CD4-positive, alpha-beta T cell (primary cell): ENCODE measurements at regions not wholly inside any gene's neighbourhood (a gene's known extent, or its start where the extent isn't known, plus 50 kb on each side); places are given as distances from the start of the nearest gene placed in this dataset.

Experiments
- ATAC-seq: fragments of 200-7000 bp; cut with Tn5 transposase; one replicate; pipeline ENCODE4 v1.10.0; 2022; ENCODE audit warnings: mild to moderate bottlenecking; ENCODE audit not compliant: poor library complexity
- CTCF ChIA-PET: fragments of 350-600 bp; sonication (Branson Sonifier 250); formaldehyde crosslinking; loops from one replicate; lab custom pipeline; 2021; ENCODE audit warnings: antibody characterized with exemption, inconsistent platforms; lab: Charles Lee
- POLR2A ChIA-PET: fragments of 350-600 bp; sonication (Branson Sonifier 250); formaldehyde crosslinking; loops from one replicate; lab custom pipeline; 2021; ENCODE audit warnings: antibody characterized with exemption, inconsistent platforms; lab: Charles Lee
- DNase-seq, 14 experiments: peaks; one replicate each; pipeline ENCODE4 v3.0.0-alpha.2; 2013 to 2020; ENCODE audit warnings: mixed read lengths in 2 of 14
- H3K27ac ChIP-seq, 2 donors: one replicate each; pipeline versions ENCODE4 v1.5.1 to v1.7.0; 2013; ENCODE audit warnings: low read length in 2 of 2, low read depth in 1 of 2, mild to moderate bottlenecking in 1 of 2
- H3K27me3 ChIP-seq, 2 experiments: 1 replicate in 1 of 2; 2 replicates in 1 of 2; pipeline versions ENCODE4 v1.6.1 to v1.7.0; 2013; ENCODE audit warnings: low read length in 2 of 2, control low read depth in 1 of 2, mild to moderate bottlenecking in 1 of 2, moderate library complexity in 1 of 2; ENCODE audit not compliant: insufficient read depth in 2 of 2, control insufficient read depth in 1 of 2
- H3K36me3 ChIP-seq: one replicate; pipeline ENCODE4 v1.6.1; 2013; ENCODE audit warnings: low read length, control low read depth; ENCODE audit not compliant: insufficient read depth
- H3K4me1 ChIP-seq: one replicate; pipeline ENCODE4 v1.6.1; 2013; ENCODE audit warnings: low read length, control low read depth; ENCODE audit not compliant: insufficient read depth
- H3K4me3 ChIP-seq: one replicate; pipeline ENCODE4 v1.5.1; 2013; ENCODE audit warnings: mild to moderate bottlenecking, low read length, moderate library complexity
- H3K9me3 ChIP-seq, 2 experiments: 1 replicate in 1 of 2; 2 replicates in 1 of 2; pipeline versions ENCODE4 v1.6.1 to v1.7.0; 2013; ENCODE audit warnings: low read length in 2 of 2, mild to moderate bottlenecking in 2 of 2, control low read depth in 1 of 2, moderate library complexity in 1 of 2; ENCODE audit not compliant: control insufficient read depth in 1 of 2, insufficient read depth in 1 of 2
- H3K27ac Mint-ChIP-seq: one replicate; pipeline ENCODE4 v1.8.0; 2020; ENCODE audit warnings: mixed read lengths
- H3K27me3 Mint-ChIP-seq: one replicate; pipeline ENCODE4 v1.8.0; 2021; ENCODE audit warnings: mixed read lengths
- H3K36me3 Mint-ChIP-seq: one replicate; pipeline ENCODE4 v1.8.0; 2021; ENCODE audit warnings: low read depth, mixed read lengths
- H3K4me1 Mint-ChIP-seq: one replicate; pipeline ENCODE4 v1.8.0; 2021; ENCODE audit warnings: low read depth, mixed read lengths
- H3K4me3 Mint-ChIP-seq: one replicate; pipeline ENCODE4 v1.8.0; 2020; ENCODE audit warnings: mild to moderate bottlenecking, mixed read lengths
- H3K9me3 Mint-ChIP-seq: one replicate; pipeline ENCODE4 v1.8.0; 2020; ENCODE audit warnings: mixed read lengths
- CTCF ChIP-seq: fragments of 200-600 bp; IDR thresholded peaks from one replicate; pipeline ENCODE4 v1.8.0; 2022; ENCODE audit warnings: antibody characterized with exemption, mild to moderate bottlenecking
- intact Hi-C, 2 experiments: fragments of 100-400 bp; cut with DNase I in 1 of 2; cut with micrococcal nuclease in 1 of 2; formaldehyde crosslinking; loops; one replicate each; pipeline versions ENCODE4 v1.15.1 to v1.9.0; 2023 to 2025; cut with DNase I, micrococcal nuclease

- no peak for TF ChIP-seq CTCF
- no peaks in the 10 kb centered on the region for H3K9me3 ChIP-seq
Observed at GRCh38 chr3:81884791-81885190, 123.3 kb upstream of the GBE1 start.

GRCh38 chr3:81876826-81877225 lies 115.4 kb upstream of the GBE1 start:
- Mint-ChIP-seq H3K27ac (no peak overlapping the region), H3K9me3 (no peaks in the 10 kb centered on the region), H3K36me3 (no peaks in the 10 kb centered on the region), H3K4me3 (no peak overlapping the region), H3K4me1 (no peaks in the 10 kb centered on the region), H3K27me3 (no peaks in the 10 kb centered on the region)
- ChIA-PET POLR2A (no interaction called here), CTCF (no interaction called here)
- no peak for ATAC-seq
- Histone ChIP-seq H3K4me1 (no peaks in the 10 kb centered on the region), H3K4me3 (no peak overlapping the region), H3K27me3 (no peaks in the 10 kb centered on the region), H3K9me3 (peaks cover 0 to 6% of the 10 kb centered on the region in 2 experiments), H3K27ac (no peak overlapping the region), H3K36me3 (no peaks in the 10 kb centered on the region)
- no peak for DNase-seq
- intact Hi-C loops = no loop called here
- no peak for TF ChIP-seq CTCF

More at GRCh38 chr3:81884791-81885190, 123.3 kb upstream of the GBE1 start:
- ChIA-PET CTCF (no interaction called here), POLR2A (no interaction called here)
- Histone ChIP-seq H3K4me1 (no peaks in the 10 kb centered on the region), H3K4me3 (no peak overlapping the region), H3K36me3 (no peaks in the 10 kb centered on the region), H3K27me3 (no peaks in the 10 kb centered on the region), H3K27ac (no peak overlapping the region)
- H3K27ac Mint-ChIP-seq = no peak overlapping the region
- no peaks in the 10 kb centered on the region for H3K27me3 Mint-ChIP-seq
- H3K36me3 Mint-ChIP-seq = no peaks in the 10 kb centered on the region
- no peak for DNase-seq
- ATAC-seq = no peak
- H3K9me3 Mint-ChIP-seq = no peaks in the 10 kb centered on the region
- H3K4me3 Mint-ChIP-seq = no peak overlapping the region
- no peaks in the 10 kb centered on the region for H3K4me1 Mint-ChIP-seq
- intact Hi-C loops = no loop called here

GRCh38 chr3:81874738-81875137 lies 113.3 kb upstream of the GBE1 start:
- ATAC-seq (no peak), DNase-seq (no peak)
- Mint-ChIP-seq H3K4me3 (no peak overlapping the region), H3K27ac (no peak overlapping the region), H3K9me3 (no peaks in the 10 kb centered on the region), H3K36me3 (no peaks in the 10 kb centered on the region), H3K27me3 (no peaks in the 10 kb centered on the region), H3K4me1 (no peaks in the 10 kb centered on the region)
- Histone ChIP-seq H3K4me3 (no peak overlapping the region), H3K27me3 (no peaks in the 10 kb centered on the region), H3K27ac (no peak overlapping the region), H3K9me3 (peaks cover 0 to 6% of the 10 kb centered on the region in 2 experiments), H3K36me3 (no peaks in the 10 kb centered on the region), H3K4me1 (no peaks in the 10 kb centered on the region)
- intact Hi-C loops = no loop called here
- POLR2A ChIA-PET = no interaction called here
- CTCF ChIA-PET = no interaction called here
- TF ChIP-seq CTCF = no peak
